DND-41 (cell line): ENCODE measurements at regions not wholly inside any gene's neighbourhood (a gene's known extent, or its start where the extent isn't known, plus 50 kb on each side); places are given as distances from the start of the nearest gene placed in this dataset.

Source experiments
- ATAC-seq: fragments of 200-7000 bp; cut with Tn5 transposase; 3 replicates; pipeline ENCODE4 v1.9.1; 2021; ENCODE audit warnings: low read depth; ENCODE audit not compliant: insufficient read depth
- DNase-seq: peaks from one replicate; pipeline ENCODE4 v3.0.0-alpha.2; 2020
- H2AFZ ChIP-seq: 2 replicates; pipeline ENCODE4 v1.6.0; 2012; ENCODE audit warnings: low read depth, low read length
- H3K27ac ChIP-seq: 2 replicates; pipeline ENCODE4 v1.5.1; 2012; ENCODE audit warnings: low read length, inconsistent platforms
- H3K27me3 ChIP-seq: fragments of 200-600 bp; sonication (generic); 2 replicates; pipeline ENCODE4 v1.6.0; 2012; ENCODE audit warnings: low read length, mild to moderate bottlenecking, inconsistent platforms; ENCODE audit not compliant: insufficient read depth, poor library complexity
- H3K36me3 ChIP-seq: 2 replicates; pipeline ENCODE4 v1.5.1; 2012; ENCODE audit warnings: low read length, inconsistent platforms; ENCODE audit not compliant: insufficient read depth
- H3K4me1 ChIP-seq: 2 replicates; pipeline ENCODE4 v1.5.1; 2012; ENCODE audit warnings: mild to moderate bottlenecking, low read length; ENCODE audit not compliant: insufficient read depth
- H3K4me2 ChIP-seq: 2 replicates; pipeline ENCODE4 v1.6.0; 2012; ENCODE audit warnings: mild to moderate bottlenecking, moderate library complexity, low read length, inconsistent platforms; ENCODE audit not compliant: insufficient read depth
- H3K4me3 ChIP-seq, 2 experiments: fragments of 200-600 bp in 1 of 2; shearing (Covaris generic) in 1 of 2; 2 replicates each; pipeline ENCODE4 v1.5.1; 2012 to 2016; ENCODE audit warnings: inconsistent platforms in 2 of 2, low read length in 2 of 2, mild to moderate bottlenecking in 2 of 2, low read depth in 1 of 2, moderate library complexity in 1 of 2
- H3K79me2 ChIP-seq: 2 replicates; pipeline ENCODE4 v1.6.0; 2012; ENCODE audit warnings: low read length, inconsistent platforms; ENCODE audit not compliant: insufficient read depth
- H3K9ac ChIP-seq: 2 replicates; pipeline ENCODE4 v1.6.0; 2012; ENCODE audit warnings: low read depth, mild to moderate bottlenecking, inconsistent platforms, low read length, moderate library complexity
- H3K9me3 ChIP-seq: 2 replicates; pipeline ENCODE4 v1.5.1; 2012; ENCODE audit warnings: low read length, moderate library complexity, mild to moderate bottlenecking, inconsistent platforms; ENCODE audit not compliant: insufficient read depth, severe bottlenecking
- H4K20me1 ChIP-seq: 2 replicates; pipeline ENCODE4 v1.6.0; 2012; ENCODE audit warnings: low read length; ENCODE audit not compliant: insufficient read depth
- CTCF ChIP-seq: IDR thresholded peaks from 2 replicates; pipeline ENCODE4 v1.5.1; 2012; ENCODE audit warnings: borderline replicate concordance, low read length, moderate library complexity, mild to moderate bottlenecking; ENCODE audit not compliant: poor library complexity, severe bottlenecking; ENCODE audit errors: extremely low read depth
- EZH2 ChIP-seq: IDR thresholded peaks from 3 replicates; pipeline ENCODE4 v1.6.1; 2012; ENCODE audit warnings: borderline replicate concordance, low read depth, mild to moderate bottlenecking, moderate library complexity, low read length, inconsistent platforms; ENCODE audit not compliant: severe bottlenecking

GRCh38 chr10:130816116-130816901 lies 495.2 kb downstream of the TCERG1L start:
- DNase-seq (no peak), ATAC-seq (no peak)
- H3K27me3 ChIP-seq = no peaks in the 10 kb centered on the region
- no peak overlapping the region for H3K4me3 ChIP-seq
- no peaks in the 10 kb centered on the region for H3K9me3 ChIP-seq
- no peaks in the 10 kb centered on the region for H3K4me1 ChIP-seq
- H3K4me2 ChIP-seq = no peak overlapping the region
- TF ChIP-seq EZH2 = no peak
- TF ChIP-seq CTCF = no peak
- no peak overlapping the region for H3K27ac ChIP-seq
- H3K9ac ChIP-seq = no peak overlapping the region
- no peaks in the 10 kb centered on the region for H3K36me3 ChIP-seq
- H3K79me2 ChIP-seq = no peaks in the 10 kb centered on the region
- no peak overlapping the region for H2AFZ ChIP-seq
- no peaks in the 10 kb centered on the region for H4K20me1 ChIP-seq

- H3K36me3 ChIP-seq = no peaks in the 10 kb centered on the region
- no peaks in the 10 kb centered on the region for H3K79me2 ChIP-seq
- no peaks in the 10 kb centered on the region for H3K27me3 ChIP-seq
- no peaks in the 10 kb centered on the region for H3K4me1 ChIP-seq
- H3K4me2 ChIP-seq = no peak overlapping the region
- H3K9ac ChIP-seq = no peak overlapping the region
- no peak for DNase-seq
- no peak for TF ChIP-seq EZH2
- TF ChIP-seq CTCF = no peak
- no peak overlapping the region for H3K27ac ChIP-seq
- no peak overlapping the region for H2AFZ ChIP-seq
- ATAC-seq = no peak
- H4K20me1 ChIP-seq = no peaks in the 10 kb centered on the region
- H3K9me3 ChIP-seq = no peaks in the 10 kb centered on the region
- no peak overlapping the region for H3K4me3 ChIP-seq
Measured at GRCh38 chr10:130817046-130817624, 494.4 kb downstream of the TCERG1L start.

GRCh38 chr10:130817674-130818073 lies 493.8 kb downstream of the TCERG1L start:
- DNase-seq (no peak), ATAC-seq (no peak)
- Histone ChIP-seq H3K27me3 (no peaks in the 10 kb centered on the region), H3K27ac (no peak overlapping the region), H3K79me2 (no peaks in the 10 kb centered on the region), H3K36me3 (no peaks in the 10 kb centered on the region), H2AFZ (no peak overlapping the region), H3K9me3 (no peaks in the 10 kb centered on the region), H3K4me1 (no peaks in the 10 kb centered on the region), H3K4me3 (no peak overlapping the region), H3K4me2 (no peak overlapping the region), H4K20me1 (no peaks in the 10 kb centered on the region), H3K9ac (no peak overlapping the region)
- TF ChIP-seq CTCF = no peak
- TF ChIP-seq EZH2 = no peak
